ENCODE measurements at regions not wholly inside any gene's neighbourhood (a gene's known extent, or its start where the extent isn't known, plus 50 kb on each side); places are given as distances from the start of the nearest gene placed in this dataset.

DNA sequence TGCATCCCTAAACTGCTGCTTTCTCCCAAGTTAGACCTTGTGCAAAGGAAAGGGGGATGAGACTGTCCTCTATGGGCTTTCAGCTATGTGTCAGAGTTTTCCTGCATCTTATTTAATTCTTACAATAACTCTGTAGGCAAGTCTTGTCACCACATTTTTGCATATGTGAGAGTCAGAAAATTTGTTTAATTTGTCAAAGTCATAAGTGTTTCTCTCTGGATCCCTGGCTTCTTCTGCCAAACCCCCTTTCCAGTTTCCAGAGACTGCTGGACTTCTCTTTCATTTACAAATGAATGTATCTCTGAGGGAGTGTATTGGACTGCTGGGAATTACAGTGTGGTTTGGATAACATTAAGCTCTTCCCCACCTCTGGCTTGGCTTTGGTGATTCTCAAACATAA, 877.6 kb upstream of the SEL1L start:
- Histone ChIP-seq H3K27ac (ENCODE audit: low read depth, low read length) (no peak overlapping the region), H3K4me1 (ENCODE audit: control insufficient read depth in 5 of 5, insufficient read depth in 5 of 5, low read length in 5 of 5) (no peaks in the 10 kb centered on the region), H3K27me3 (ENCODE audit: control insufficient read depth in 5 of 5, insufficient read depth in 4 of 5, low read length in 5 of 5) (no peaks in the 10 kb centered on the region), H3K4me3 (ENCODE audit: low read depth in 1 of 5, low read length in 5 of 5) (no peak overlapping the region), H3K9ac (ENCODE audit: low read length in 5 of 5) (no peak overlapping the region), H3K9me3 (ENCODE audit: control insufficient read depth in 5 of 5, low read length in 5 of 5) (peaks cover 0 to 3% (median 2%) of the 10 kb centered on the region in 5 donors), H3K36me3 (ENCODE audit: control insufficient read depth in 5 of 5, insufficient read depth in 5 of 5, low read length in 5 of 5) (no peaks in the 10 kb centered on the region)

DNA sequence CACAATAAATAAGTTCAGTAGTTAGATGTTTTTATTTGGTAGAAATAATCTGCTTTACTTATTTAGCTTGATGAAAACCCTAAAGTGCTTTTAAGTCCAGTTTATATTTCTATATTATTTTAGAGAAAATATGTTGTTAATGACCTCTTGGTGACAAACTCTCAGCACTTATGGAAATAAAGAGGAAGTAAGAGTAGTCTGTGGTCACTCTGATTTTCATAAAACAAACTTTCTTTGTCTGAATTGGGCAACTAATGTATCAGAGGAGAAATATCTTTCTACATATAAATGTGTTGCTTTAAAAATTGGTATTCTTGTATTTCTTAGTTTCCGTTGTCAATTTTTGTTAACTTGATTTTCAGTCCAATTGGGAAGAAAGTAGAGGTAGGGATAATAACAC, 878.9 kb upstream of the SEL1L start:
- Histone ChIP-seq H3K4me1 (ENCODE audit: control insufficient read depth in 5 of 5, insufficient read depth in 5 of 5, low read length in 5 of 5) (no peaks in the 10 kb centered on the region), H3K27me3 (ENCODE audit: control insufficient read depth in 5 of 5, insufficient read depth in 4 of 5, low read length in 5 of 5) (no peaks in the 10 kb centered on the region), H3K9me3 (ENCODE audit: control insufficient read depth in 5 of 5, low read length in 5 of 5) (peaks cover 0 to 3% (median 2%) of the 10 kb centered on the region in 5 donors), H3K9ac (ENCODE audit: low read length in 5 of 5) (no peak overlapping the region), H3K4me3 (ENCODE audit: low read depth in 1 of 5, low read length in 5 of 5) (no peak overlapping the region), H3K36me3 (ENCODE audit: control insufficient read depth in 5 of 5, insufficient read depth in 5 of 5, low read length in 5 of 5) (no peaks in the 10 kb centered on the region), H3K27ac (ENCODE audit: low read depth, low read length) (no peak overlapping the region)

GRCh38 chr14:82414853-82415539, 881.3 kb upstream of the SEL1L start:
- Histone ChIP-seq H3K27ac (ENCODE audit: low read depth, low read length) (no peak overlapping the region), H3K4me3 (ENCODE audit: low read depth in 1 of 5, low read length in 5 of 5) (no peak overlapping the region), H3K36me3 (ENCODE audit: control insufficient read depth in 5 of 5, insufficient read depth in 5 of 5, low read length in 5 of 5) (no peaks in the 10 kb centered on the region), H3K27me3 (ENCODE audit: control insufficient read depth in 5 of 5, insufficient read depth in 4 of 5, low read length in 5 of 5) (no peaks in the 10 kb centered on the region), H3K4me1 (ENCODE audit: control insufficient read depth in 5 of 5, insufficient read depth in 5 of 5, low read length in 5 of 5) (peaks cover 0 to 3% (median 0%) of the 10 kb centered on the region in 5 donors), H3K9ac (ENCODE audit: low read length in 5 of 5) (no peak overlapping the region), H3K9me3 (ENCODE audit: control insufficient read depth in 5 of 5, low read length in 5 of 5) (peaks cover 0 to 12% (median 6%) of the 10 kb centered on the region in 5 donors)

DNA sequence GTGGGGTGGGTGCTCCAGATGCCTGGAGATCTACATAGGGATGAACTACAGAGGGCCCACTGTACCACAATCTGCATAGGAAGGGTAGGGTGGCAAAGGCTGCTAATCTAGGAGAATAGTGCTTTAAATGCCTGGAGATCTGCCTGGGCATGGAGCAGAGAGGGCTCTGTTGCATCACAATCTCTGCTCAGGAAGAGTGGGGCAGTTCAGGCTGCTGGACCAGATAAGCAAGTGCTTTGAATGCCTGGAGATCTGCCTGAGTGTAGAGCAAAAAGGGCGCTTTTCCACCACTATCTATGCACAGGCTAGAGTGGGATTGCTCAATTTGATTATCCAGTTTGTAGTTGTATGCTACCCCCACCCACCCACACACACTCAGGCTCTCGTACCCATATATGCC, 886.3 kb upstream of the SEL1L start:
- no peak overlapping the region for H3K9ac ChIP-seq (ENCODE audit: low read length in 5 of 5)
- H3K4me3 ChIP-seq (ENCODE audit: low read depth in 1 of 5, low read length in 5 of 5): no peak overlapping the region
- peaks cover 0 to 15% (median 3%) of the 10 kb centered on the region in 5 donors for H3K4me1 ChIP-seq (ENCODE audit: control insufficient read depth in 5 of 5, insufficient read depth in 5 of 5, low read length in 5 of 5)
- H3K27ac ChIP-seq (ENCODE audit: low read depth, low read length): no peak overlapping the region
- H3K9me3 ChIP-seq (ENCODE audit: control insufficient read depth in 5 of 5, low read length in 5 of 5): peaks cover 0 to 11% (median 8%) of the 10 kb centered on the region in 5 donors
- no peaks in the 10 kb centered on the region for H3K27me3 ChIP-seq (ENCODE audit: control insufficient read depth in 5 of 5, insufficient read depth in 4 of 5, low read length in 5 of 5)
- no peaks in the 10 kb centered on the region for H3K36me3 ChIP-seq (ENCODE audit: control insufficient read depth in 5 of 5, insufficient read depth in 5 of 5, low read length in 5 of 5)

DNA sequence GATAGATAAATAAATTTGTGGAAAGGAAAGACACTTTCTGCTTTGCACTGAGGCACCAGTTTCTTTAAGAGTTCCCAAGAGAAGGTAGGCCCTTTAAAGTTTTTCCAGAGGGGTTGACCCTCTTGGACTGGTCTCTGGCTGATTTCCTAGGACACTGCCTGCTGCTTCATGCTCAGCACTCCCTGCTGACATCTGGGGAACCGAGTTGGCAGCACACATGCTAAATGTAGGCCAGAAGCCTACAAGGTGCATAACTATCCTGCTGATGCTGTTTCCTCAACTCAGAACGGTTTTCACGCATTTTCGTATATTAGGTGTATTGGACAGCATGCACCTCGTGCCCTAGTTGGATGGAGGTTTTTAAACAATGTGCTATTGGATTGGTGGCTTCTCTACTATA, 887.2 kb upstream of the SEL1L start:
- Histone ChIP-seq H3K9me3 (ENCODE audit: control insufficient read depth in 5 of 5, low read length in 5 of 5) (peaks cover 0 to 11% (median 8%) of the 10 kb centered on the region in 5 donors), H3K27me3 (ENCODE audit: control insufficient read depth in 5 of 5, insufficient read depth in 4 of 5, low read length in 5 of 5) (no peaks in the 10 kb centered on the region), H3K4me1 (ENCODE audit: control insufficient read depth in 5 of 5, insufficient read depth in 5 of 5, low read length in 5 of 5) (peaks cover 0 to 15% (median 3%) of the 10 kb centered on the region in 5 donors), H3K36me3 (ENCODE audit: control insufficient read depth in 5 of 5, insufficient read depth in 5 of 5, low read length in 5 of 5) (no peaks in the 10 kb centered on the region), H3K27ac (ENCODE audit: low read depth, low read length) (no peak overlapping the region), H3K9ac (ENCODE audit: low read length in 5 of 5) (no peak overlapping the region), H3K4me3 (ENCODE audit: low read depth in 1 of 5, low read length in 5 of 5) (no peak overlapping the region)

DNA sequence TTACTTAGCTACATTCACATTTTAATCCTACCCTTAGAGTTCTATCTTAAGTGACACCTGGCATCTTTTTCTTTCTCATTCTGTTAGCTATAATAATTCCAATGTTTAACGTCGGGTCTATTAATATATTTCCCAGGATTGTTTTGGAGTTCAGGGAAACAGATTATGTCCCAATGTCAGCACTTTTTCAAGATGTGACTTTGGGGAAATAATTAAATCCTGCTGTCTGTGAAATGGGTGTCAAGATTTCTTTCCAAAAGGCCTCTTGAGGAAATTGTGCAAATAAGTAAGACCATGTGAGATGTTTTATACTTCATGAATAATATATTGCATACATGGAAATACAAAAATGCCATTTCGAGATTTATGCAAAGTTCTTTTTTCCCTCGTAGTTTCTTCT, 887.6 kb upstream of the SEL1L start:
- Histone ChIP-seq H3K27ac (ENCODE audit: low read depth, low read length) (no peak overlapping the region), H3K27me3 (ENCODE audit: control insufficient read depth in 5 of 5, insufficient read depth in 4 of 5, low read length in 5 of 5) (no peaks in the 10 kb centered on the region), H3K4me3 (ENCODE audit: low read depth in 1 of 5, low read length in 5 of 5) (no peak overlapping the region), H3K36me3 (ENCODE audit: control insufficient read depth in 5 of 5, insufficient read depth in 5 of 5, low read length in 5 of 5) (no peaks in the 10 kb centered on the region), H3K4me1 (ENCODE audit: control insufficient read depth in 5 of 5, insufficient read depth in 5 of 5, low read length in 5 of 5) (peaks cover 0 to 15% (median 3%) of the 10 kb centered on the region in 5 donors), H3K9ac (ENCODE audit: low read length in 5 of 5) (no peak overlapping the region), H3K9me3 (ENCODE audit: control insufficient read depth in 5 of 5, low read length in 5 of 5) (peaks cover 0 to 11% (median 8%) of the 10 kb centered on the region in 5 donors)

GRCh38 chr14:82422230-82422629, 888.6 kb upstream of the SEL1L start:
- H3K36me3 ChIP-seq (ENCODE audit: control insufficient read depth in 5 of 5, insufficient read depth in 5 of 5, low read length in 5 of 5): no peaks in the 10 kb centered on the region
- no peaks in the 10 kb centered on the region for H3K27me3 ChIP-seq (ENCODE audit: control insufficient read depth in 5 of 5, insufficient read depth in 4 of 5, low read length in 5 of 5)
- no peak overlapping the region for H3K4me3 ChIP-seq (ENCODE audit: low read depth in 1 of 5, low read length in 5 of 5)
- H3K27ac ChIP-seq (ENCODE audit: low read depth, low read length): no peak overlapping the region
- H3K9ac ChIP-seq (ENCODE audit: low read length in 5 of 5): no peak overlapping the region
- peaks cover 0 to 15% (median 3%) of the 10 kb centered on the region in 5 donors for H3K4me1 ChIP-seq (ENCODE audit: control insufficient read depth in 5 of 5, insufficient read depth in 5 of 5, low read length in 5 of 5)
- peaks cover 0 to 11% (median 8%) of the 10 kb centered on the region in 5 donors for H3K9me3 ChIP-seq (ENCODE audit: control insufficient read depth in 5 of 5, low read length in 5 of 5)

DNA sequence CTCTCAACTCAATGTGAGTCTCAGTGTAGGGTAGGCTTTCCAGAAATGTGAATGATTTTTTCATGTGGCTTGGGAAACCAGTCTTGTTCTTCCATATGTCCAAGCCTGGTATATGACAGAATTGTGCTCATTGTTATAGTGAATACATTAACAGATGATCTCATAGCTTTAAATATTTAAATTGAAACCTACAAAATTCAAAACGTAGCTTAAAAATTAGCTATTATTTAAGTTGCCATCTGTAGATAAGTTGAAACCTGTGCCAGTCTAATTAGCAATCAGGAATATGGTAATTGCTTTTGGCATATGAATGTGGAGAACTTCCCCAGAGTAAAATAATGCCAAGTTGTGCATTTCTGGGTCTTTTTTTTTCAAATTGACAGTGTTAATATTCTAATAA, 891.6 kb upstream of the SEL1L start:
- Histone ChIP-seq H3K4me3 (ENCODE audit: low read depth in 1 of 5, low read length in 5 of 5) (no peak overlapping the region), H3K4me1 (ENCODE audit: control insufficient read depth in 5 of 5, insufficient read depth in 5 of 5, low read length in 5 of 5) (peaks cover 0 to 9% (median 3%) of the 10 kb centered on the region in 5 donors), H3K9me3 (ENCODE audit: control insufficient read depth in 5 of 5, low read length in 5 of 5) (no peaks in the 10 kb centered on the region), H3K36me3 (ENCODE audit: control insufficient read depth in 5 of 5, insufficient read depth in 5 of 5, low read length in 5 of 5) (no peaks in the 10 kb centered on the region), H3K9ac (ENCODE audit: low read length in 5 of 5) (no peak overlapping the region), H3K27ac (ENCODE audit: low read depth, low read length) (no peak overlapping the region), H3K27me3 (ENCODE audit: control insufficient read depth in 5 of 5, insufficient read depth in 4 of 5, low read length in 5 of 5) (no peaks in the 10 kb centered on the region)

GRCh38 chr14:82431031-82431430, 897.4 kb upstream of the SEL1L start:
- no peak overlapping the region for H3K4me3 ChIP-seq (ENCODE audit: low read depth in 1 of 5, low read length in 5 of 5)
- H3K9ac ChIP-seq (ENCODE audit: low read length in 5 of 5): no peak overlapping the region
- no peaks in the 10 kb centered on the region for H3K27me3 ChIP-seq (ENCODE audit: control insufficient read depth in 5 of 5, insufficient read depth in 4 of 5, low read length in 5 of 5)
- no peaks in the 10 kb centered on the region for H3K9me3 ChIP-seq (ENCODE audit: control insufficient read depth in 5 of 5, low read length in 5 of 5)
- H3K36me3 ChIP-seq (ENCODE audit: control insufficient read depth in 5 of 5, insufficient read depth in 5 of 5, low read length in 5 of 5): no peaks in the 10 kb centered on the region
- no peak overlapping the region for H3K27ac ChIP-seq (ENCODE audit: low read depth, low read length)
- H3K4me1 ChIP-seq (ENCODE audit: control insufficient read depth in 5 of 5, insufficient read depth in 5 of 5, low read length in 5 of 5): no peaks in the 10 kb centered on the region

- H3K9ac ChIP-seq (ENCODE audit: low read length in 5 of 5): no peak overlapping the region
- H3K9me3 ChIP-seq (ENCODE audit: control insufficient read depth in 5 of 5, low read length in 5 of 5): peaks cover 0 to 3% (median 0%) of the 10 kb centered on the region in 5 donors
- no peak overlapping the region for H3K4me3 ChIP-seq (ENCODE audit: low read depth in 1 of 5, low read length in 5 of 5)
- no peaks in the 10 kb centered on the region for H3K27me3 ChIP-seq (ENCODE audit: control insufficient read depth in 5 of 5, insufficient read depth in 4 of 5, low read length in 5 of 5)
- H3K36me3 ChIP-seq (ENCODE audit: control insufficient read depth in 5 of 5, insufficient read depth in 5 of 5, low read length in 5 of 5): no peaks in the 10 kb centered on the region
- no peak overlapping the region for H3K27ac ChIP-seq (ENCODE audit: low read depth, low read length)
- H3K4me1 ChIP-seq (ENCODE audit: control insufficient read depth in 5 of 5, insufficient read depth in 5 of 5, low read length in 5 of 5): no peaks in the 10 kb centered on the region
Observed at GRCh38 chr14:82432301-82433105, 898.9 kb upstream of the SEL1L start.
